HepG2 (cell line): ENCODE measurements at regions not wholly inside any gene's neighbourhood (a gene's known extent, or its start where the extent isn't known, plus 50 kb on each side); places are given as distances from the start of the nearest gene placed in this dataset.

Source experiments
- FOXM1 ChIP-seq: sonication (generic); formaldehyde crosslinking; IDR thresholded peaks from 2 replicates; pipeline ENCODE4 v1.5.0; 2020; ENCODE audit warnings: missing genetic modification reagents
- JUNB ChIP-seq: sonication (generic); formaldehyde crosslinking; IDR thresholded peaks from 2 replicates; pipeline ENCODE4 v1.8.0; 2022; ENCODE audit warnings: missing genetic modification reagents, mild to moderate bottlenecking, borderline replicate concordance
- ZNF44 ChIP-seq: sonication (generic); formaldehyde crosslinking; IDR thresholded peaks from 2 replicates; pipeline ENCODE4 v1.5.1; 2020; ENCODE audit warnings: mild to moderate bottlenecking, missing genetic modification reagents
- ZNF558 ChIP-seq: sonication (generic); formaldehyde crosslinking; IDR thresholded peaks from 2 replicates; pipeline ENCODE4 v1.9.0; 2022; ENCODE audit warnings: mild to moderate bottlenecking, missing genetic modification reagents, borderline replicate concordance

DNA sequence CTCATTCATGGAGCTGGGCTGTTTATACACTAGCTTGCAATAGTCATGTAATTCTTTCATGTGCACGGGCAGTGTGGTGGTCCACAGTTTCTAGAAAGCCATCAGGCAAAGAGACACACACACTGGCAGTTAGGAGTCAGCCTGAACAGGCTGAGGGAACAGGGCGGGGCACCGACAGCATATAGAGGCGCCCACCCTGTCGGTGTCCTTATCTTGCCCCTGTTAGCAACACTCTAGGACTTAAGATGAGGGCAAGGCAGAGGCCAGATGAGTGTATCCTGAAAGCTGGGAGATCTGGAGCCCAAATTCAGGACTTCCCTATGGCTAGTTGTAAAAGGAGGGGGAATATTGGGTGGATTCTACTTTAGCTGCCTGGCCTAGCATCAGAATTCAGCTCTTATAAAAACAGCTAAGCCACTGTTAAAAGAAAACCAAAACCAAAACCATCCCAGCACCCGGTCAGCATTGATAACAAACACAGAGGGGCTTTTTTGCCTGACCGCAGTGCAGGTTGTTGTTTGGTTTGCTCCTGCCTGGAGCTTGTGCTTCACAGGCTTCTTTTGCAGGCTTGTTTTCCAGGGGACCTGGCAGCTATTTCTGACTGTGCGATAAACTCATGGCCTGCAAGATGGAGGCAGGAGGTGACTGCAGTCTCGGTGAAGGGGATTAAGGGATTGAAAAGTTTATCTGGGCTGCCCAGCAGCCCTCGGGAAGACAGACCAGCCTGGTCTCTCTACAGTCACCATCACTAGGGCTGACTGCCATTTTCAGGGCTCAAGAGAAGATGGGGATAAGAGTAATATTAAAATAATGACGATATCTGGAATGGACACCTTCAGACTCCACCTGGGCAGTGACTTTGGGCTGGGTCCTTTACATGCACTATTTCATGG is 638.9 kb downstream of the MID1IP1 start:
- TF ChIP-seq ZNF558 (no peak), ZNF44 (CRISPR knock-in tag) (no peak), FOXM1 (no peak), JUNB (no peak)
